Testis (tissue), 2 donors: ENCODE measurements at regions not wholly inside any gene's neighbourhood (a gene's known extent, or its start where the extent isn't known, plus 50 kb on each side); places are given as distances from the start of the nearest gene placed in this dataset.
"Not testable (repeated sequence)": the region's sequence is repeated elsewhere in the genome, so short reads cannot be mapped to it uniquely, and the experiment has no call there.

ENCODE experiments used
- DNase-seq: peaks from one replicate; pipeline ENCODE4 v3.0.0-alpha.2; 2019
- H3K27ac ChIP-seq, 2 donors: fragments of 200-600 bp; sonication (generic); one replicate each; pipeline ENCODE4 v1.5.1; 2019
- H3K27me3 ChIP-seq: fragments of 200-600 bp; sonication (generic); one replicate; pipeline ENCODE4 v1.5.1; 2019
- H3K36me3 ChIP-seq: fragments of 200-600 bp; sonication (generic); one replicate; pipeline ENCODE4 v1.5.1; 2017; ENCODE audit warnings: low read depth; ENCODE audit errors: missing control alignments
- H3K4me1 ChIP-seq: fragments of 200-600 bp; sonication (generic); one replicate; pipeline ENCODE4 v1.5.1; 2019
- H3K4me3 ChIP-seq, 2 donors: fragments of 200-600 bp; sonication (generic); one replicate each; pipeline ENCODE4 v1.5.1; 2017 to 2019
- H3K9me3 ChIP-seq: fragments of 200-600 bp; sonication (generic); one replicate; pipeline ENCODE4 v1.5.1; 2017
- CTCF ChIP-seq, 3 experiments: fragments of 450-650 bp in 2 of 3; fragments of 200-600 bp in 1 of 3; sonication (generic) in 1 of 3; IDR thresholded peaks; one replicate each; pipeline ENCODE4 v1.5.1; 2016 to 2019; ENCODE audit warnings: antibody characterized with exemption in 3 of 3, mild to moderate bottlenecking in 2 of 3, moderate library complexity in 1 of 3
- POLR2A ChIP-seq: fragments of 450-650 bp; IDR thresholded peaks from one replicate; pipeline ENCODE4 v1.6.1; 2017; ENCODE audit warnings: antibody characterized with exemption, mild to moderate bottlenecking, moderate library complexity
- WGBS, 2 donors: methylation state at CpG; one replicate each; pipeline ENCODE4 v1.1.5; 2018; 5-methylcytosine and 5-hydroxymethylcytosine counted together
- intact Hi-C: fragments of 100-400 bp; cut with DNase I; formaldehyde crosslinking; loops from one replicate; pipeline ENCODE4 v1.15.1; 2023; ENCODE audit warnings: low total_unique reads

DNA sequence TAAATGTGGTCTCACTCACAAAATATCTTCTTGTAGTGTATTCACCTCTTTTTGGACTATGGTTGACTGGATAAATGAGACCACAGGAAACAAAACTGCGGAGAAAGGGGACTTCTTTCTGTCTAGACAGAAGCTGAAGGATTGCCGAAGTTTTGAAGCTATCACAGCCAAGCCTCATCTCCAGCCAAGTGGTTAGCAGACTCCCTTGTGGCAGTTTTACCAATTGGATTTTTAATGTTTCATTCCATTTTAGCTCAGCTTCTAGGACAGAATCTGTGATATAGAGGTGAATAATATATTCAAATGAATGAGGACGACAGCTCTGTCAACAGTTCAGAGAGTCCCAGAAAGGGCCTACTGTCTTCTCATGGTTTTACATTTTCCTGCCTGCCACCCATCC lies 215.7 kb upstream of the ZNF608 start:
- TF ChIP-seq CTCF (IDR thresholded peaks at IDR 0.05) (no peak), POLR2A (no peak)
- WGBS, 2 donors: 61 to 75% methylated on average over 3 of the region's 3 CpGs
- H3K27ac ChIP-seq: no peak overlapping the region
- intact Hi-C loops: no loop called here
- H3K4me3 ChIP-seq: no peak overlapping the region
- no peaks in the 10 kb centered on the region for H3K27me3 ChIP-seq
- no peaks in the 10 kb centered on the region for H3K4me1 ChIP-seq
- no peaks in the 10 kb centered on the region for H3K36me3 ChIP-seq
- no peaks in the 10 kb centered on the region for H3K9me3 ChIP-seq
- DNase-seq: no peak

- H3K4me3 ChIP-seq: peak overlapping the region in 1 of 2 donors; percentile 12
- no peak for TF ChIP-seq CTCF (IDR thresholded peaks at IDR 0.05)
- no peak for TF ChIP-seq POLR2A
- no peak for DNase-seq
- WGBS, 2 donors: 62 to 66% methylated on average over 6 of the region's 6 CpGs
- H3K9me3 ChIP-seq: no peaks in the 10 kb centered on the region
- no peaks in the 10 kb centered on the region for H3K36me3 ChIP-seq
- H3K4me1 ChIP-seq: no peaks in the 10 kb centered on the region
- no peaks in the 10 kb centered on the region for H3K27me3 ChIP-seq
- intact Hi-C loops: no loop called here
- H3K27ac ChIP-seq: no peak overlapping the region
Measured at GRCh38 chr5:124962735-124963134, 216.3 kb upstream of the ZNF608 start.

DNA sequence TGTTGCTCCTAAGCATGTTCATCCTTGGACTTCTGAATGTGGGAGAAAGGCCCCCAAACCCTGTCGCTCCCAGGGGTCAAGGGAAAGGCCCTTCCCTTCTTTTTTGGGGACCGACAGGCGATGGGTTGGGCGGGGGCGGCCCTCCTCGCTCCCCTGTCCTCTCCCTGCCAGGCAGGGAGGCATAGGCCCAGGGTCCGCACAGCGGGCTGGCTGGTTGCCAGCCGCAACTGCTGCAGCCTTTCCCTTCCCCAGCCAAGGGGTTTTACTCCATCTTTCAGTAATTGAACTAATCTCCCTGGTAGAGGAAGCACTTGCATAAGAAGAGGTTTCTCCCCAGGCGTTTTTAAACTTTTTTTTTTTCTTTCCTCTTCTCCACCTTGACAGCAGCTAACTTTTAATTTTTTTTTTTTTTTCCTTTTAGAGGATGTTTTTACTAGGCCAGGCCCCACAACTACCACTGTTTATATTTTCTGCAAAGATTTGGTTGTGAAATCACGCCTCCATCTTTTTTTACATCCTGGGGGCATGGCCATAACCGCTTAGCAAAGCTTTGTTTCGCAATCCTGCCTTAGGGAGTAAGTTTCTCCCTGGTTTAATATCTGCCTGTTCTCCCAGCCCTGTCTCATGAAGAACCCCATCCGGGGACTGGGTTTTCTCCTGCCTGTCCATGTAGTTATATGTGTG lies 216.9 kb upstream of the ZNF608 start:
- no peaks in the 10 kb centered on the region for H3K27me3 ChIP-seq
- TF ChIP-seq CTCF (IDR thresholded peaks at IDR 0.05): no peak
- no peak for TF ChIP-seq POLR2A
- no peak for DNase-seq
- H3K4me3 ChIP-seq: peak overlapping the region in 1 of 2 donors; percentile 12
- 63 to 65% methylated on average over 13 to 14 of the region's 14 CpGs for WGBS, 2 donors
- no peaks in the 10 kb centered on the region for H3K36me3 ChIP-seq
- intact Hi-C loops: no loop called here
- no peaks in the 10 kb centered on the region for H3K9me3 ChIP-seq
- no peak overlapping the region for H3K27ac ChIP-seq
- H3K4me1 ChIP-seq: no peaks in the 10 kb centered on the region

DNA sequence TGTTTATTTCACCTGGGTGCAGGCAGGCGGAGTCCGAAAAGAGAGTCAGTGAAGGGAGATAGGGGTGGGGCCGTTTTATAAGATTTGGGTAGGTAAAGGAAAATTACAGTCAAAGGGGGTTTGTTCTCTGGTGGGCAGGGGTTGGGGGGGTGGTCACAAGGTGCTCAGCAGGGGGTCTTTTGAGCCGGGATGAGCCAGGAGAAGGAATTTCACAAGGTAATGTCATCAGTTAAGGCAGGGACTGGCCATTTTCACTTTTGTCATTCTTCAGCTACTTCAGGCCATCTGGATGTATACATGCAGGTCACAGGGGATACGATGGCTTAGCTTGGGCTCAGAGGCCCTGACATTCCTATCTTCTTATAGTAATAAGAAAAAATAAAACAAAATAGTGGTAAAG lies 220.3 kb upstream of the ZNF608 start:
- H3K36me3 ChIP-seq, H3K4me3 ChIP-seq, H3K27me3 ChIP-seq, H3K27ac ChIP-seq, DNase-seq, intact Hi-C loops, H3K4me1 ChIP-seq, H3K9me3 ChIP-seq: not testable (repeated sequence)
- 79 to 86% methylated on average over 5 of the region's 5 CpGs for WGBS, 2 donors

- H3K27me3 ChIP-seq, H3K4me3 ChIP-seq, intact Hi-C loops, DNase-seq, H3K9me3 ChIP-seq, H3K4me1 ChIP-seq, H3K27ac ChIP-seq, H3K36me3 ChIP-seq: not testable (repeated sequence)
- 84 to 88% methylated on average over 5 of the region's 5 CpGs for WGBS, 2 donors
Measured at GRCh38 chr5:124970381-124970780, 223.9 kb upstream of the ZNF608 start.

DNA sequence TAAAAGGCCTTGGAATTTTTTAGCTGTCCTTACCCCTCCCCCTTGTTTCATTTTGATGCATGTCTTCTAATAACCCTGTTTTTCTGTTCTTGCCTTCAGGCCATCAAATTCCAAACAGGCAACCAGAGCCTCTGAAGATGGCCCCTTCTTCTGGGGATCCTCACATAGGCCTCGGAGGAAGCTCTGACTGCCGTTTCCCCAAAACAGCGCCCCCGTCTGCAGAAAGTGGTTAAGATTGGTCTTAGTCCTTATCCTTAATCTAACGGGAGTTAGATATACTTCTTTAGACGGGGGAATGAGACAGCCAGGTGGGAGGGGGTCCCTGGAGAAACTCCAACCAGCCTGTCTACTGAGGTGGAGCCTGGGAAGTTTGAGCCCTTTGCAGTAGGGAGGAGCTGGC lies 226.3 kb upstream of the ZNF608 start:
- DNase-seq: no peak
- TF ChIP-seq POLR2A: no peak
- no peak for TF ChIP-seq CTCF (IDR thresholded peaks at IDR 0.05)

More for the DNA sequence above, 226.3 kb upstream of the ZNF608 start:
- H3K9me3 ChIP-seq: no peaks in the 10 kb centered on the region
- no peaks in the 10 kb centered on the region for H3K36me3 ChIP-seq
- 85 to 94% methylated on average over 6 of the region's 6 CpGs for WGBS, 2 donors
- no peak overlapping the region for H3K4me3 ChIP-seq
- H3K27ac ChIP-seq: no peak overlapping the region
- no peaks in the 10 kb centered on the region for H3K27me3 ChIP-seq
- H3K4me1 ChIP-seq: no peaks in the 10 kb centered on the region
- intact Hi-C loops: no loop called here
